HepG2 (cell line): ENCODE measurements at regions not wholly inside any gene's neighbourhood (a gene's known extent, or its start where the extent isn't known, plus 50 kb on each side); places are given as distances from the start of the nearest gene placed in this dataset.

ENCODE experiments used
- CBFB ChIP-seq: sonication (generic); formaldehyde crosslinking; IDR thresholded peaks from 2 replicates; pipeline ENCODE4 v1.4.0; 2020; ENCODE audit warnings: missing genetic modification reagents
- CCAR2 ChIP-seq: fragments of 200-400 bp; formaldehyde crosslinking; optimal IDR thresholded peaks from 2 replicates; pipeline ENCODE3; 2018; ENCODE audit warnings: low read depth, mild to moderate bottlenecking, low read length, moderate library complexity
- DRAP1 ChIP-seq: IDR thresholded peaks from 2 replicates; pipeline ENCODE4 v1.6.1; 2016; ENCODE audit warnings: missing genetic modification reagents, missing compliant biosample characterization
- ELF1 ChIP-seq: sonication (generic); formaldehyde crosslinking; IDR thresholded peaks from 2 replicates; pipeline ENCODE4 v1.4.0; 2020; ENCODE audit warnings: missing genetic modification reagents
- KLF12 ChIP-seq: sonication (generic); formaldehyde crosslinking; IDR thresholded peaks from 2 replicates; pipeline ENCODE4 v1.4.0; 2020; ENCODE audit warnings: missing genetic modification reagents, borderline replicate concordance
- NONO ChIP-seq, 2 experiments: fragments of 450-650 bp in 1 of 2; sonication (generic) in 1 of 2; formaldehyde crosslinking in 1 of 2; IDR thresholded peaks in 1 of 2; conservative IDR thresholded peaks in 1 of 2; 2 replicates each; pipeline versions ENCODE4 v1.6.1 to v1.8.0; 2017 to 2022; ENCODE audit warnings: mild to moderate bottlenecking in 1 of 2, missing genetic modification reagents in 1 of 2, moderate library complexity in 1 of 2
- PITX1 ChIP-seq: sonication (generic); formaldehyde crosslinking; IDR thresholded peaks from 2 replicates; pipeline ENCODE4 v1.5.1; 2020; ENCODE audit warnings: mild to moderate bottlenecking, missing genetic modification reagents
- SALL1 ChIP-seq: sonication (generic); formaldehyde crosslinking; IDR thresholded peaks from 2 replicates; pipeline ENCODE4 v1.8.0; 2022; ENCODE audit warnings: mild to moderate bottlenecking, missing genetic modification reagents
- TEAD2 ChIP-seq: sonication (generic); formaldehyde crosslinking; IDR thresholded peaks from 2 replicates; pipeline ENCODE4 v1.9.0; 2021; ENCODE audit warnings: missing genetic modification reagents
- ZBTB25 ChIP-seq: IDR thresholded peaks from 2 replicates; pipeline ENCODE4 v1.6.1; 2018; ENCODE audit warnings: missing genetic modification reagents
- ZBTB37 ChIP-seq: sonication (generic); formaldehyde crosslinking; IDR thresholded peaks from 2 replicates; pipeline ENCODE4 v1.4.0; 2020; ENCODE audit warnings: mild to moderate bottlenecking, missing genetic modification reagents
- ZMAT5 ChIP-seq: sonication (generic); formaldehyde crosslinking; IDR thresholded peaks from 2 replicates; pipeline ENCODE4 v1.5.0; 2020; ENCODE audit warnings: mild to moderate bottlenecking, low read depth, missing genetic modification reagents, borderline replicate concordance
- ZNF276 ChIP-seq: sonication (generic); formaldehyde crosslinking; IDR thresholded peaks from 2 replicates; pipeline ENCODE4 v1.4.0; 2020; ENCODE audit warnings: mild to moderate bottlenecking, low read depth, missing genetic modification reagents
- ZNF331 ChIP-seq: sonication (generic); formaldehyde crosslinking; IDR thresholded peaks from 2 replicates; pipeline ENCODE4 v1.4.0; 2020; ENCODE audit warnings: missing genetic modification reagents
- ZNF431 ChIP-seq: sonication (generic); formaldehyde crosslinking; IDR thresholded peaks from 2 replicates; pipeline ENCODE4 v1.9.0; 2022; ENCODE audit warnings: missing genetic modification reagents, low read depth, mild to moderate bottlenecking, borderline replicate concordance

GRCh38 chr11:119481021-119481666 lies 58.2 kb upstream of the THY1 start (continued):
- TF ChIP-seq ZBTB25 (peak; percentile 43; the same call in 1 of the 2 replicates), ZNF431 (0 out of 2 replicates have a peak, but pooled peaks have one; percentile 26), ZMAT5 (CRISPR knock-in tag) (no peak), SALL1 (peak; percentile 90), CBFB (peak; percentile 87), NONO (IDR thresholded peaks at IDR 0.05) (no peak), NONO (CRISPR knock-in tag; conservative IDR thresholded peaks at IDR 0.05) (peak; percentile 82), ZBTB37 (no peak), ELF1 (CRISPR knock-in tag) (peak; percentile 47), PITX1 (CRISPR knock-in tag) (peak; percentile 68; the same call in 1 of the 2 replicates), TEAD2 (no peak), ZNF276 (CRISPR knock-in tag) (no peak), CCAR2 (no peak), DRAP1 (CRISPR knock-in tag) (peak; percentile 65; the same call in 1 of the 2 replicates), KLF12 (CRISPR knock-in tag) (peak; percentile 76; the same call in 1 of the 2 replicates), ZNF331 (CRISPR knock-in tag) (peak; percentile 59)
- TF ChIP-seq, all 625 proteins: peak for 246
